Stomach smooth muscle (tissue), 2 donors: ENCODE measurements at regions not wholly inside any gene's neighbourhood (a gene's known extent, or its start where the extent isn't known, plus 50 kb on each side); places are given as distances from the start of the nearest gene placed in this dataset.

Source experiments
- H3K27ac ChIP-seq: one replicate; pipeline ENCODE4 v1.7.0; 2013; ENCODE audit warnings: mild to moderate bottlenecking, low read length, inconsistent platforms
- H3K27me3 ChIP-seq, 2 donors: one replicate each; pipeline ENCODE4 v1.7.0; 2013; ENCODE audit warnings: low read length in 2 of 2; ENCODE audit not compliant: insufficient read depth in 2 of 2, control insufficient read depth in 1 of 2
- H3K36me3 ChIP-seq, 2 donors: one replicate each; pipeline ENCODE4 v1.7.0; 2013; ENCODE audit warnings: low read length in 2 of 2; ENCODE audit not compliant: control insufficient read depth in 2 of 2, insufficient read depth in 2 of 2
- H3K4me1 ChIP-seq: one replicate; pipeline ENCODE4 v1.7.0; 2013; ENCODE audit warnings: low read length; ENCODE audit not compliant: control insufficient read depth, insufficient read depth
- H3K4me3 ChIP-seq, 2 donors: one replicate each; pipeline ENCODE4 v1.7.0; 2013; ENCODE audit warnings: low read length in 2 of 2
- H3K9ac ChIP-seq, 2 donors: one replicate each; pipeline ENCODE4 v1.7.0; 2013; ENCODE audit warnings: low read length in 2 of 2, mild to moderate bottlenecking in 1 of 2
- H3K9me3 ChIP-seq, 2 donors: one replicate each; pipeline ENCODE4 v1.7.0; 2013; ENCODE audit warnings: low read length in 2 of 2; ENCODE audit not compliant: control insufficient read depth in 2 of 2
- donor health status: healthy.
- donor health status: Pancreatic carcinoma.

GRCh38 chr10:62453274-62453673 lies 79.1 kb downstream of the ZNF365 start:
- Histone ChIP-seq H3K27me3 (no peaks in the 10 kb centered on the region), H3K9ac (no peak overlapping the region), H3K4me3 (no peak overlapping the region), H3K4me1 (no peaks in the 10 kb centered on the region), H3K36me3 (no peaks in the 10 kb centered on the region), H3K9me3 (no peaks in the 10 kb centered on the region), H3K27ac (no peak overlapping the region)

- Histone ChIP-seq H3K36me3 (no peaks in the 10 kb centered on the region), H3K9ac (no peak overlapping the region), H3K4me3 (no peak overlapping the region), H3K27me3 (no peaks in the 10 kb centered on the region), H3K4me1 (no peaks in the 10 kb centered on the region), H3K27ac (no peak overlapping the region), H3K9me3 (no peaks in the 10 kb centered on the region)
Observed at GRCh38 chr10:62454687-62455397, 80.7 kb downstream of the ZNF365 start.

GRCh38 chr10:62456611-62457101 lies 82.5 kb downstream of the ZNF365 start:
- H3K9me3 ChIP-seq: no peaks in the 10 kb centered on the region
- H3K4me1 ChIP-seq: no peaks in the 10 kb centered on the region
- H3K27ac ChIP-seq: no peak overlapping the region
- no peaks in the 10 kb centered on the region for H3K27me3 ChIP-seq
- H3K36me3 ChIP-seq: no peaks in the 10 kb centered on the region
- H3K4me3 ChIP-seq: no peak overlapping the region
- no peak overlapping the region for H3K9ac ChIP-seq

- Histone ChIP-seq H3K27me3 (no peaks in the 10 kb centered on the region), H3K36me3 (no peaks in the 10 kb centered on the region), H3K27ac (no peak overlapping the region), H3K9ac (no peak overlapping the region), H3K4me3 (no peak overlapping the region), H3K4me1 (no peaks in the 10 kb centered on the region), H3K9me3 (no peaks in the 10 kb centered on the region)
Observed at GRCh38 chr10:62457196-62457595, 83.0 kb downstream of the ZNF365 start.

GRCh38 chr10:62457598-62457997 lies 83.4 kb downstream of the ZNF365 start:
- no peaks in the 10 kb centered on the region for H3K36me3 ChIP-seq
- H3K27ac ChIP-seq: no peak overlapping the region
- H3K4me3 ChIP-seq: no peak overlapping the region
- H3K4me1 ChIP-seq: no peaks in the 10 kb centered on the region
- no peaks in the 10 kb centered on the region for H3K27me3 ChIP-seq
- H3K9ac ChIP-seq: no peak overlapping the region
- H3K9me3 ChIP-seq: no peaks in the 10 kb centered on the region

- Histone ChIP-seq H3K4me3 (no peak overlapping the region), H3K27ac (no peak overlapping the region), H3K9me3 (no peaks in the 10 kb centered on the region), H3K4me1 (no peaks in the 10 kb centered on the region), H3K9ac (no peak overlapping the region), H3K27me3 (no peaks in the 10 kb centered on the region), H3K36me3 (no peaks in the 10 kb centered on the region)
Observed at GRCh38 chr10:62459072-62459471, 84.9 kb downstream of the ZNF365 start.

GRCh38 chr10:62459500-62459899 lies 85.3 kb downstream of the ZNF365 start:
- H3K9ac ChIP-seq: no peak overlapping the region
- no peak overlapping the region for H3K27ac ChIP-seq
- H3K27me3 ChIP-seq: no peaks in the 10 kb centered on the region

GRCh38 chr10:62460393-62460792 lies 86.2 kb downstream of the ZNF365 start:
- H3K36me3 ChIP-seq: no peaks in the 10 kb centered on the region
- peaks cover 0 to 2% of the 10 kb centered on the region in 2 donors for H3K27me3 ChIP-seq
- no peak overlapping the region for H3K9ac ChIP-seq
- no peaks in the 10 kb centered on the region for H3K4me1 ChIP-seq
- no peak overlapping the region for H3K27ac ChIP-seq
- no peak overlapping the region for H3K4me3 ChIP-seq
- no peaks in the 10 kb centered on the region for H3K9me3 ChIP-seq

More at GRCh38 chr10:62459500-62459899, 85.3 kb downstream of the ZNF365 start:
- H3K4me3 ChIP-seq: no peak overlapping the region
- H3K9me3 ChIP-seq: no peaks in the 10 kb centered on the region
- H3K4me1 ChIP-seq: no peaks in the 10 kb centered on the region
- H3K36me3 ChIP-seq: no peaks in the 10 kb centered on the region

- Histone ChIP-seq H3K9ac (no peak overlapping the region), H3K36me3 (no peaks in the 10 kb centered on the region), H3K27ac (no peak overlapping the region), H3K4me3 (no peak overlapping the region), H3K4me1 (no peaks in the 10 kb centered on the region), H3K27me3 (peaks cover 0 to 2% of the 10 kb centered on the region in 2 donors), H3K9me3 (no peaks in the 10 kb centered on the region)
Observed at GRCh38 chr10:62461120-62461519, 87.0 kb downstream of the ZNF365 start.

GRCh38 chr10:62462461-62462860 lies 88.3 kb downstream of the ZNF365 start:
- no peaks in the 10 kb centered on the region for H3K9me3 ChIP-seq
- no peak overlapping the region for H3K9ac ChIP-seq
- peaks cover 0 to 2% of the 10 kb centered on the region in 2 donors for H3K27me3 ChIP-seq
- H3K4me3 ChIP-seq: no peak overlapping the region
- no peaks in the 10 kb centered on the region for H3K4me1 ChIP-seq
- no peak overlapping the region for H3K27ac ChIP-seq
- H3K36me3 ChIP-seq: no peaks in the 10 kb centered on the region

- Histone ChIP-seq H3K36me3 (no peaks in the 10 kb centered on the region), H3K27me3 (peaks cover 0 to 2% of the 10 kb centered on the region in 2 donors), H3K27ac (no peak overlapping the region), H3K9ac (no peak overlapping the region), H3K4me1 (no peaks in the 10 kb centered on the region), H3K4me3 (no peak overlapping the region), H3K9me3 (no peaks in the 10 kb centered on the region)
Observed at GRCh38 chr10:62463364-62463763, 89.2 kb downstream of the ZNF365 start.
